HG03175 (cell line): ENCODE measurements at regions not wholly inside any gene's neighbourhood (a gene's known extent, or its start where the extent isn't known, plus 50 kb on each side); places are given as distances from the start of the nearest gene placed in this dataset.
"Not testable (repeated sequence)": the region's sequence is repeated elsewhere in the genome, so short reads cannot be mapped to it uniquely, and the experiment has no call there.

Experiments used
- ATAC-seq: cut with Tn5 transposase; IDR thresholded peaks from one replicate; pipeline ENCODE4 v1.9.1; 2021; ENCODE audit warnings: mild to moderate bottlenecking, moderate library complexity; ENCODE audit not compliant: unreplicated experiment

- ATAC-seq: no peak
Measured at GRCh38 chr2:31736695-31737454, 156.1 kb upstream of the SRD5A2 start.

GRCh38 chr2:31735716-31736115 lies 155.0 kb upstream of the SRD5A2 start:
- no peak for ATAC-seq

- ATAC-seq: no peak
Measured at GRCh38 chr2:31729442-31730092, 148.8 kb upstream of the SRD5A2 start.

GRCh38 chr2:31729065-31729439 lies 148.3 kb upstream of the SRD5A2 start:
- no peak for ATAC-seq

- ATAC-seq: no peak
Measured at GRCh38 chr2:31728406-31729064, 147.8 kb upstream of the SRD5A2 start.

GRCh38 chr2:31726457-31726856 lies 145.7 kb upstream of the SRD5A2 start:
- ATAC-seq: no peak

GRCh38 chr2:31725444-31725843 lies 144.7 kb upstream of the SRD5A2 start:
- ATAC-seq: no peak

GRCh38 chr2:31711737-31712136 lies 131.0 kb upstream of the SRD5A2 start:
- ATAC-seq: no peak

- no peak for ATAC-seq
Measured at GRCh38 chr2:31710121-31710520, 129.4 kb upstream of the SRD5A2 start.

GRCh38 chr2:31707992-31708391 lies 127.3 kb upstream of the SRD5A2 start:
- ATAC-seq: no peak

- no peak for ATAC-seq
Measured at GRCh38 chr2:31704561-31705212, 123.9 kb upstream of the SRD5A2 start.

- no peak for ATAC-seq
Measured at GRCh38 chr2:31703253-31703652, 122.5 kb upstream of the SRD5A2 start.

GRCh38 chr2:31698722-31699121 lies 118.0 kb upstream of the SRD5A2 start:
- no peak for ATAC-seq

- no peak for ATAC-seq
Measured at GRCh38 chr2:31696068-31696467, 115.3 kb upstream of the SRD5A2 start.

GRCh38 chr2:31694444-31694843 lies 113.7 kb upstream of the SRD5A2 start:
- ATAC-seq: no peak

GRCh38 chr2:31693882-31694281 lies 113.1 kb upstream of the SRD5A2 start:
- ATAC-seq: no peak

GRCh38 chr2:31688282-31688681 lies 107.5 kb upstream of the SRD5A2 start:
- ATAC-seq: no peak

GRCh38 chr2:31683506-31683905 lies 102.8 kb upstream of the SRD5A2 start:
- ATAC-seq: not testable (repeated sequence)

GRCh38 chr2:31675485-31675901 lies 94.8 kb upstream of the SRD5A2 start:
- ATAC-seq: no peak

GRCh38 chr2:31674446-31674845 lies 93.7 kb upstream of the SRD5A2 start:
- no peak for ATAC-seq

GRCh38 chr2:31666878-31667277 lies 86.1 kb upstream of the SRD5A2 start:
- ATAC-seq: no peak
